ENCODE measurements at regions not wholly inside any gene's neighbourhood (a gene's known extent, or its start where the extent isn't known, plus 50 kb on each side); places are given as distances from the start of the nearest gene placed in this dataset.
"Not testable (repeated sequence)": the region's sequence is repeated elsewhere in the genome, so short reads cannot be mapped to it uniquely, and the experiment has no call there.

- Histone ChIP-seq H3K4me1 (ENCODE audit: control insufficient read depth in 1 of 2, insufficient read depth in 2 of 2, low read length in 2 of 2) (no peaks in the 10 kb centered on the region), H3K4me3 (ENCODE audit: low read depth in 1 of 2, low read length in 2 of 2) (no peak overlapping the region), H3K9ac (ENCODE audit: low read depth in 1 of 2, low read length in 2 of 2) (no peak overlapping the region), H3K36me3 (ENCODE audit: control insufficient read depth in 1 of 2, insufficient read depth in 2 of 2, low read length in 2 of 2) (no peaks in the 10 kb centered on the region), H3K27ac (ENCODE audit: low read depth, low read length) (no peak overlapping the region), H3K9me3 (ENCODE audit: control insufficient read depth in 1 of 2, low read length in 2 of 2) (no peaks in the 10 kb centered on the region), H3K27me3 (ENCODE audit: control insufficient read depth in 1 of 2, insufficient read depth in 2 of 2, low read length in 2 of 2) (no peaks in the 10 kb centered on the region)
Measured at GRCh38 chr4:107376293-107376692, 340.2 kb upstream of the DKK2 start.

- H3K27ac ChIP-seq (ENCODE audit: low read depth, low read length): no peak overlapping the region
- H3K4me1 ChIP-seq (ENCODE audit: control insufficient read depth in 1 of 2, insufficient read depth in 2 of 2, low read length in 2 of 2): no peaks in the 10 kb centered on the region
- H3K9ac ChIP-seq (ENCODE audit: low read depth in 1 of 2, low read length in 2 of 2): no peak overlapping the region
- H3K36me3 ChIP-seq (ENCODE audit: control insufficient read depth in 1 of 2, insufficient read depth in 2 of 2, low read length in 2 of 2): no peaks in the 10 kb centered on the region
- H3K27me3 ChIP-seq (ENCODE audit: control insufficient read depth in 1 of 2, insufficient read depth in 2 of 2, low read length in 2 of 2): no peaks in the 10 kb centered on the region
- H3K9me3 ChIP-seq (ENCODE audit: control insufficient read depth in 1 of 2, low read length in 2 of 2): no peaks in the 10 kb centered on the region
- H3K4me3 ChIP-seq (ENCODE audit: low read depth in 1 of 2, low read length in 2 of 2): no peak overlapping the region
Measured at GRCh38 chr4:107366900-107367299, 330.8 kb upstream of the DKK2 start.

- Histone ChIP-seq H3K27ac (ENCODE audit: low read depth, low read length) (no peak overlapping the region), H3K9me3 (ENCODE audit: control insufficient read depth in 1 of 2, low read length in 2 of 2) (no peaks in the 10 kb centered on the region), H3K4me3 (ENCODE audit: low read depth in 1 of 2, low read length in 2 of 2) (no peak overlapping the region), H3K36me3 (ENCODE audit: control insufficient read depth in 1 of 2, insufficient read depth in 2 of 2, low read length in 2 of 2) (no peaks in the 10 kb centered on the region), H3K4me1 (ENCODE audit: control insufficient read depth in 1 of 2, insufficient read depth in 2 of 2, low read length in 2 of 2) (no peaks in the 10 kb centered on the region), H3K27me3 (ENCODE audit: control insufficient read depth in 1 of 2, insufficient read depth in 2 of 2, low read length in 2 of 2) (no peaks in the 10 kb centered on the region), H3K9ac (ENCODE audit: low read depth in 1 of 2, low read length in 2 of 2) (no peak overlapping the region)
Measured at GRCh38 chr4:107366016-107366735, 330.1 kb upstream of the DKK2 start.

- H3K9me3 ChIP-seq (ENCODE audit: control insufficient read depth in 1 of 2, low read length in 2 of 2): no peaks in the 10 kb centered on the region
- no peaks in the 10 kb centered on the region for H3K27me3 ChIP-seq (ENCODE audit: control insufficient read depth in 1 of 2, insufficient read depth in 2 of 2, low read length in 2 of 2)
- H3K9ac ChIP-seq (ENCODE audit: low read depth in 1 of 2, low read length in 2 of 2): no peak overlapping the region
- H3K4me1 ChIP-seq (ENCODE audit: control insufficient read depth in 1 of 2, insufficient read depth in 2 of 2, low read length in 2 of 2): no peaks in the 10 kb centered on the region
- H3K27ac ChIP-seq (ENCODE audit: low read depth, low read length): no peak overlapping the region
- no peak overlapping the region for H3K4me3 ChIP-seq (ENCODE audit: low read depth in 1 of 2, low read length in 2 of 2)
- no peaks in the 10 kb centered on the region for H3K36me3 ChIP-seq (ENCODE audit: control insufficient read depth in 1 of 2, insufficient read depth in 2 of 2, low read length in 2 of 2)
Measured at GRCh38 chr4:107363125-107363524, 327.0 kb upstream of the DKK2 start.

- no peak overlapping the region for H3K27ac ChIP-seq (ENCODE audit: low read depth, low read length)
- no peaks in the 10 kb centered on the region for H3K27me3 ChIP-seq (ENCODE audit: control insufficient read depth in 1 of 2, insufficient read depth in 2 of 2, low read length in 2 of 2)
- H3K4me3 ChIP-seq (ENCODE audit: low read depth in 1 of 2, low read length in 2 of 2): no peak overlapping the region
- H3K9ac ChIP-seq (ENCODE audit: low read depth in 1 of 2, low read length in 2 of 2): no peak overlapping the region
- H3K4me1 ChIP-seq (ENCODE audit: control insufficient read depth in 1 of 2, insufficient read depth in 2 of 2, low read length in 2 of 2): no peaks in the 10 kb centered on the region
- no peaks in the 10 kb centered on the region for H3K9me3 ChIP-seq (ENCODE audit: control insufficient read depth in 1 of 2, low read length in 2 of 2)
- no peaks in the 10 kb centered on the region for H3K36me3 ChIP-seq (ENCODE audit: control insufficient read depth in 1 of 2, insufficient read depth in 2 of 2, low read length in 2 of 2)
Measured at GRCh38 chr4:107359208-107359607, 323.1 kb upstream of the DKK2 start.

GRCh38 chr4:107354304-107354703 lies 318.2 kb upstream of the DKK2 start:
- H3K9ac ChIP-seq (ENCODE audit: low read depth in 1 of 2, low read length in 2 of 2); H3K36me3 ChIP-seq (ENCODE audit: control insufficient read depth in 1 of 2, insufficient read depth in 2 of 2, low read length in 2 of 2); H3K27ac ChIP-seq (ENCODE audit: low read depth, low read length); H3K27me3 ChIP-seq (ENCODE audit: control insufficient read depth in 1 of 2, insufficient read depth in 2 of 2, low read length in 2 of 2); H3K4me1 ChIP-seq (ENCODE audit: control insufficient read depth in 1 of 2, insufficient read depth in 2 of 2, low read length in 2 of 2); H3K9me3 ChIP-seq (ENCODE audit: control insufficient read depth in 1 of 2, low read length in 2 of 2); H3K4me3 ChIP-seq (ENCODE audit: low read depth in 1 of 2, low read length in 2 of 2): not testable (repeated sequence)

- no peaks in the 10 kb centered on the region for H3K36me3 ChIP-seq (ENCODE audit: control insufficient read depth in 1 of 2, insufficient read depth in 2 of 2, low read length in 2 of 2)
- H3K4me3 ChIP-seq (ENCODE audit: low read depth in 1 of 2, low read length in 2 of 2): no peak overlapping the region
- no peaks in the 10 kb centered on the region for H3K27me3 ChIP-seq (ENCODE audit: control insufficient read depth in 1 of 2, insufficient read depth in 2 of 2, low read length in 2 of 2)
- H3K27ac ChIP-seq (ENCODE audit: low read depth, low read length): no peak overlapping the region
- no peak overlapping the region for H3K9ac ChIP-seq (ENCODE audit: low read depth in 1 of 2, low read length in 2 of 2)
- no peaks in the 10 kb centered on the region for H3K9me3 ChIP-seq (ENCODE audit: control insufficient read depth in 1 of 2, low read length in 2 of 2)
- H3K4me1 ChIP-seq (ENCODE audit: control insufficient read depth in 1 of 2, insufficient read depth in 2 of 2, low read length in 2 of 2): no peaks in the 10 kb centered on the region
Measured at GRCh38 chr4:107351196-107351595, 315.1 kb upstream of the DKK2 start.

GRCh38 chr4:107349732-107350131 lies 313.6 kb upstream of the DKK2 start:
- Histone ChIP-seq H3K9me3 (ENCODE audit: control insufficient read depth in 1 of 2, low read length in 2 of 2) (no peaks in the 10 kb centered on the region), H3K9ac (ENCODE audit: low read depth in 1 of 2, low read length in 2 of 2) (no peak overlapping the region), H3K4me3 (ENCODE audit: low read depth in 1 of 2, low read length in 2 of 2) (no peak overlapping the region), H3K27me3 (ENCODE audit: control insufficient read depth in 1 of 2, insufficient read depth in 2 of 2, low read length in 2 of 2) (no peaks in the 10 kb centered on the region), H3K4me1 (ENCODE audit: control insufficient read depth in 1 of 2, insufficient read depth in 2 of 2, low read length in 2 of 2) (no peaks in the 10 kb centered on the region), H3K36me3 (ENCODE audit: control insufficient read depth in 1 of 2, insufficient read depth in 2 of 2, low read length in 2 of 2) (no peaks in the 10 kb centered on the region), H3K27ac (ENCODE audit: low read depth, low read length) (no peak overlapping the region)

- Histone ChIP-seq H3K4me1 (ENCODE audit: control insufficient read depth in 1 of 2, insufficient read depth in 2 of 2, low read length in 2 of 2) (no peaks in the 10 kb centered on the region), H3K9ac (ENCODE audit: low read depth in 1 of 2, low read length in 2 of 2) (no peak overlapping the region), H3K9me3 (ENCODE audit: control insufficient read depth in 1 of 2, low read length in 2 of 2) (no peaks in the 10 kb centered on the region), H3K36me3 (ENCODE audit: control insufficient read depth in 1 of 2, insufficient read depth in 2 of 2, low read length in 2 of 2) (no peaks in the 10 kb centered on the region), H3K27me3 (ENCODE audit: control insufficient read depth in 1 of 2, insufficient read depth in 2 of 2, low read length in 2 of 2) (no peaks in the 10 kb centered on the region), H3K27ac (ENCODE audit: low read depth, low read length) (no peak overlapping the region), H3K4me3 (ENCODE audit: low read depth in 1 of 2, low read length in 2 of 2) (no peak overlapping the region)
Measured at GRCh38 chr4:107349266-107349665, 313.2 kb upstream of the DKK2 start.

GRCh38 chr4:107348188-107349050 lies 312.3 kb upstream of the DKK2 start:
- Histone ChIP-seq H3K27ac (ENCODE audit: low read depth, low read length) (no peak overlapping the region), H3K9me3 (ENCODE audit: control insufficient read depth in 1 of 2, low read length in 2 of 2) (no peaks in the 10 kb centered on the region), H3K27me3 (ENCODE audit: control insufficient read depth in 1 of 2, insufficient read depth in 2 of 2, low read length in 2 of 2) (no peaks in the 10 kb centered on the region), H3K4me3 (ENCODE audit: low read depth in 1 of 2, low read length in 2 of 2) (no peak overlapping the region), H3K9ac (ENCODE audit: low read depth in 1 of 2, low read length in 2 of 2) (no peak overlapping the region), H3K36me3 (ENCODE audit: control insufficient read depth in 1 of 2, insufficient read depth in 2 of 2, low read length in 2 of 2) (no peaks in the 10 kb centered on the region), H3K4me1 (ENCODE audit: control insufficient read depth in 1 of 2, insufficient read depth in 2 of 2, low read length in 2 of 2) (no peaks in the 10 kb centered on the region)

Data from duodenal mucosa (tissue), 2 donors.